COLO668 (cell line): ENCODE measurements at regions not wholly inside any gene's neighbourhood (a gene's known extent, or its start where the extent isn't known, plus 50 kb on each side); places are given as distances from the start of the nearest gene placed in this dataset.

Experiments used
- DNase-seq: peaks from one replicate; lab custom pipeline; 2025; ENCODE audit not compliant: unreplicated experiment; lab: John Stamatoyannopoulos, UW

- no peak for DNase-seq
Measured at GRCh38 chr12:124241776-124242528, 52.9 kb upstream of the RFLNA start.

- DNase-seq: no peak
Measured at GRCh38 chr12:124242529-124243065, 52.3 kb upstream of the RFLNA start.

- DNase-seq: no peak
Measured at GRCh38 chr12:124243936-124244335, 51.0 kb upstream of the RFLNA start.
